HT1080 (cell line): ENCODE measurements at regions not wholly inside any gene's neighbourhood (a gene's known extent, or its start where the extent isn't known, plus 50 kb on each side); places are given as distances from the start of the nearest gene placed in this dataset.
"Not testable (repeated sequence)": the region's sequence is repeated elsewhere in the genome, so short reads cannot be mapped to it uniquely, and the experiment has no call there.

Experiments
- DNase-seq: peaks from one replicate; pipeline ENCODE4 v3.0.0-alpha.2; 2015; ENCODE audit warnings: low read depth

DNA sequence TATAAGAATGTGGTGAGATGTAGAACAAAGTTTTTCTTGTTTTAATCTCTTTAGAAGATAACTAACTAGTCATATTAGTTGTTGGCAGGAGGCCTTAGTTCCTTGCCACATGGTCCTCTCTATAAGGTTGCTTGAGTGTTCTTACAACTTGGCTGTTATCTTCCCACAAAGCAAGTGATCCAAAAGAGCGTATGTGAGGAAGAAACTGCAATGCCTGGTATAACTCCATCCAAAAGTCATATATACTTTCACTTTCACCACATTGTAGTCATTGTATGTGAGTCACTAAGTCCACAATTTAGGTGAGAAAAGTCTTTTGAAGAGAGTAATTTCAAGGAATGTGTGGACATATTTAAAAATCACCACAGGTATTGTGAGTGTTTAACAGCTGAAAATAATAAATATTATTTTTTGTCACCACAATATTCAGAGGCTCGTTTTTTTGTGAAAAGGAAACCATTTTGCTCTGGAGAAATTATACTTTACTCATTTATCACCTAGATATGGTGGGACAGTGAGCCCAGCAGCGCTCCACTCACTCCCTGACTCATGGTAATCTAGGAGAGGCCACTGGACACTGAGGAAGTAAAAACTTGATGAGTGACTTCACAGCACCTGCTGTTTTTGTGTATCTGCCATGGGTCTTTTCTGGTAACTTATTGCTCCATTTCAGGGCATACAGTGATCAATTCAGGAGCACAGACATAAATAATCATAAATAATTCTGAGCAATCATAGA lies 369.4 kb upstream of the NDST3 start:
- peak; percentile 43 for DNase-seq

DNA sequence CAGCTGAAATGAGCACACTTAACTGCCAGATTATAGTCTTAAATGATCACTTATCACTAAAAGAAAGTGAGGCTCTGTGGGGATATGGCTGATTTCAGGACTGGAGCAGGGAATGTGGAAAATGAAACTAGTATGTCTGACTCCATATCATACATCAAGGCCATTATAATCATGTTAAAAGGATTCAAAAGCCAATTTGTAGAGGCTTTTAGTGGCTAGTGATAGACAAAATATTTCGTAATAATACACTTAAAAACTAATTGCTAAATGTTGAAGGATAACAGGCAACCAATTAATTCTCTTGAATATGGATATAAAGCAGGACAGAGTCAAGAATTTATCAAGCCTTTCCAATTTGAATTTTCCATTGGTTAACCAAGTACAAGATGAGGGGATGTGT lies 358.1 kb upstream of the NDST3 start:
- no peak for DNase-seq

DNA sequence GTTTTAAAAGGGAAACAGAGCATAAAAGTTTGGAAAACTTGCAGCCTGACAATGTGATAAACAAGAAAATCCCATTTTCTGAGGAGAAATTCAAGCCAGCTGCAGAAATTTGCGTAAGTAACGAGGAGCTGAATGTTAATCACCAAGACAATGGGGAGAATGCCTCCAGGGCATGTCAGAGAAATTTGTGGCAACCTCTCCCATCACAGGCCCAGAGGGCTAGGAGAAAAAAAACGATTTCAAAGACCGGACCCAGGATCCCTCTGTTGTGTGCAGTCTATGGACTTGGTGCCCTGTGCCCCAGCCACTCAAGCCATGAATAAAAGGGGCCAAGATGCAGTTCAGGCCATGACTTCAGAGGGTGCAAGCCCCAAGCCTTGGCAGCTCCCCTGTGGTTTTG lies 355.4 kb upstream of the NDST3 start:
- DNase-seq: no peak

DNA sequence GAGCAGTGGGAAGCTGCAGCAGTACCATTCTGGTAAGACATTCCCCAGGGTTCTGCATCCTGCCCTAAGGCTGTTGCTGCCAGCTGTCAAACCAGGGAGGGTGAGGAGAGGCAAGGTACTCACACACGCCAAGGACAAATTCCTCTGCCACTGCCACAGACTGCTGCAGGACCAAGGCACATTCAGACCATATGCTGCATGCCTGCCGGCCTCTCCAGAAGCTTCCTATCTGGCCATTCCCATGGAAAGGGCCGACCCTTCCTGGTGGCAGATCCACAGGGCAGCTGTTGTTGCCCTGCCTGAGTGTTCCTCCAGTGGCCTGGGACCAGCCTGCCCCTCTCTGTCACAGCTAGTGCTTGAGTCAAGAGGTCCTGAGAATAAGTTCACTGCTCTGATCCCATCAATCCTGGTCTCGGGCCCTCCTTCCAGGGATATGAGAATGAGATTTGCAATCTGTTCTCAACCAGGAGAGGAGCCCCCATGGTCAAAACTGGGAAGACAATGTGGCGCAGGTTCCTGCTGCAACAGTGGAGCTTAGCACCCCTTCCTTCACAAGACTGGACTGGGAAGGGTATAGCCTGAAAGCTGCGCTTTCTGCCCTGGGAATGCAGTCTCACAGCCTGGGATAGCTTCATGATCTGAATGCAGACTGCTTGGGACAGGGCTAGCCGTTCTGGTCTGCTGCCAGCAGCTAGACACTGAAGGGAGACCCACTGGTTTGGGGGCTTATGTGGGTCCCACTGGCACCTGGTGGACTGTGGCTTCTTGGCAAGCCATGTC lies 342.5 kb upstream of the NDST3 start:
- no peak for DNase-seq

DNA sequence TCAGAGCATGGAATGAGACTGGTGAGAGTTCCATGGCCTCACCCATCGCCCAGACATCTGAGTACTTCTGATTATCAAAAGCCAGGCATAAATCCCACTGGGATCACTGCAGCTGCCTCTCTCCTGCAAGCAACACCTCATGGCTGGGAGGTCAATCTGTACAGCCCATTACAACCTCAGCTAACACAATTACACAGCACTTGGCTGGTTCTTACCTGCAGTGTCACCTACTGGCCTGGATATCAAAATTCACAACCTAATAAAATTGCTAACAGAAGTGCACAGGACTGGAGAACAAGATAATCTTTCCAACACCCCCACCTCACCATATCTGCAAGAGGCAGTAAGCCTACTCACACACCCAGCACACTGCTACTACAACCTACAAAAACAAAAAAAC lies 341.7 kb upstream of the NDST3 start:
- no peak for DNase-seq

DNA sequence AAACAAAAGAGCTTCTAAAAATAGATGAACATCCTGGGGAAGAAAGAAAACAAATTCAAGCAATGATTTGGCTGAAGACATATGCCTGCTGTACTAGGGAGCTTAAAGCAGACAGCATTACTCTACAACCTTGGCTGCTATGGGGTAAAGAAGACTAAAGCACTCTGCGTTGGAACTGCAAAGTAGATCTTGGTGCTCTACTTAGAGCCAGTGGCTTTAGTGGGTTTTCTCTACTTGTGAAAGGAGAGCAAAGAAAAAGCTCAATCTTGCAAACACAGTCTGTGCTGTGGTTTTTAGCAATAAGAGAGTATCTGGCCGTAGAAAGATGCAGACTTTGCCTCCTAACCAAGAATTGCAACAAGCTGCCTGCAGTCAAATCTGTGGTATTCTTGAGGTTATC lies 334.7 kb upstream of the NDST3 start:
- no peak for DNase-seq

DNA sequence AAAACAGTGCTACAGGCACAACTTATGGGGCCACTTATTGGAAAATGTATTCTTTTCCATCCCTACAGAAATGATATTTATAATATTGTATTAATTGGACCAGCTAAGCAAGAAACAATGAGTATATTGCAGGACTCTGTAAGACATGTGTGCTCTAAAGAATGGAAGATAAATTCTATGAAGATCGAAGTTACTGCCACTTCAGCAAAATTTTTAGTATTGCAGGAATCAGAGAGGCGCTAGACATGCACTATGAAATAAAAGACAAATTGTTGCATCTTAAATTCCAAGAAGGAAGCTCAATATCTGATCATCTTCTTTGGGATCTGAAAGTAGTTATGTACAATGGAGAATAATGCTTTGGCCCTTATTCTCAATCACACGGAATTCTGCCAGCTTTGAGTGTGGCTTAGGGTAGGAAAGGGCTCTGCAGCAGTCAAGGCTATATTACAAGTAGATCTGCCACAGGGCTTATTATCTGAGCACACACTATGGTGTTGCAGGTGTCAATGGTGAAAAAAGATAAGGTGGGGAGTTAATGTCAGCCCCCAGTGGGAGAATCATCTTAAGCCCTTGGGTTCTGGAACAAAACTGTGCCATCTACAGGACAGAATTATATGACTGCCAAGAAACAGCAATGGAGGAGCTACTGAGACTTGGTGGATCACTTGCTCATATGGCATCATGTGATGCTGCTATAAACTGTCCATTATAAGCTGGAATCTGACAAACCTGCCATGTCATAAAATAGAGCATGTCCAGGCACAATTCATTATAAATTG lies 334.0 kb upstream of the NDST3 start:
- no peak for DNase-seq

DNA sequence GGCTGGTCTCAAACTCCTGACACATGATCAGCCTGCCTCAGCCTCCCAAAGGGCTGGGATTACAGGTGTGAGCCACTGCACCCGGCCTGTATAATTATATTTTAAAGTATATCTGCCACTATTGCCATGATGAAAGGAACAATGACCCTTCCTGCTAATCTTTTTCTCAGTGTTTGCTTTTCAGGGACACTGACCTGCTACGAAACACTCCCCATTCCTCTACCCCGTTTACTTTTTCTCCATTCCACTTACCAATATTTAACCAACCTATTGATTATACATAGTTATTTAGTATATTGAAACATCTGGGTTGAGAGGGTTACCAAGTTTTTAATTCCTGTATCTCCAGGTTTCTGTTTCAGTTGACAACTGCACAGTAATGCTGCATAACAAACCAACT lies 331.9 kb upstream of the NDST3 start:
- no peak for DNase-seq

DNA sequence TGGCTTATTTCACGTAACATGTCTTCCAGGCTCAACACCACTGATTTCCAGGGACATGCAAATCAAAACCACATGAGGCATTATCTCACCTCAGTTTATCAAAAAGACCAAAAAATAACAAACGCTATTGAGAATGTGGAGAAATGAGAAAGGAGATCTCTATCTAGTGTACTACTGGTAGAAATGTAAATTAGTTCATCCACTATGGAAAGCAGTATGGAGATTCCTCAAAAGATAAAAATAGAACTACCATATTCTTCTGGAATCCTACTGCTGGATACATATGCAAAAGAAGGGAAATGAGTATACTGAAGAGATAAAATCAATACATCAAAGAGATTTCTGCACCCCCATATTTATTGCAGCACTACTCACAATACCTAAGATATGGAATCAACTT lies 329.6 kb upstream of the NDST3 start:
- DNase-seq: no peak

DNA sequence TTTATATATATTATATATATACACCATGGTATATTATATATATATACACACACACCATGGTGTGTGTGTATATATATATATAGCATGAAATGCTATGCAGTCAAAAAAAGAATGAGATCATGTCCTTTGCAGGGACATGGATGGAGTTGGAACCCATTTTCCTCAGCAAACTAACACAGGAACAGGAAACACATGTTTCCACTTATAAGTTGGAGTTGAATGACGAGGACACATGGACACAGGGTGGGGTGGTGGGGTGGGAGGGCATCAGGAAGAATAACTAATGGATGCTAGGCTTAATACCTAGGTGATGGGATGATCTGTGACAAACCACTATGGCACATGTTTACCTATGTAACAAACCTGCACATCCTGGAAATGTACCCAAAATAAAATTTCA lies 293.6 kb upstream of the NDST3 start:
- DNase-seq: no peak

DNA sequence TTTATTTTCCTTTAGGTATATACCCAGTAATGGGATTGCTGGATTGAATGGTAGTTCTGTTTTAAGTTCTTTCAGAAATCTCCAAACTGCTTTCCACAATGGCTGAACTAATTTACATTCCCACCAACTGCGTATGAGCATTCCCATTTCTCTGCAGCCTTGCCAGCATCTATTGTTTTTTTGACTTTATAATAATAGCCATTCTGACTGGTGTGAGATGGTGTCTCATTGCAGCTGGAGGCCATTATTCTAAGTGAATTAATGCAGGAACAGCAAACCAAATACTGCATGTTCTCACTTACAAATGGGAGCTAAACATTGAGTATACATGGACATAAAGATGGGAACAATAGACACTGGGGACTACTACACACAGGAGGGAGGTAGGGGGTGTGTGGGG lies 288.9 kb upstream of the NDST3 start:
- DNase-seq: not testable (repeated sequence)

DNA sequence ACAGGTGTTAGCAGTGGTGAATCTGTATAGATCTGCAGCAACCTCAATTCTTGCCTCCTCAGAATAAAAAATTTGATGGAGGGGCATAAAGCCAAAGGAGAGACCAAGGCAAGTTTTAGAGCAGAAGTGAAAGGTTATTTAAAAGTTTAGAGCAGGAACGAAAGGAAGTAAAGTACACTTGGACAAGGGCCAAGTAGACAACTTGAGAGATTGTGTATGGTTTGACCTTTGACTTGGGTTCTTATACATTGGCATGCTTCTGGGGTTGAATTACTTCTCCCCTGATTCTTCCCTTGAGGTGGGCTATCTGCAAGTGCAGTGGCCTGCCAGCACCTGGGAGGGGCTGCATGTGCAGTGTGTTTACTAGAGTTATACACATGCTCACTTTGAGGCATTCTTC lies 278.8 kb upstream of the NDST3 start:
- DNase-seq: no peak

DNA sequence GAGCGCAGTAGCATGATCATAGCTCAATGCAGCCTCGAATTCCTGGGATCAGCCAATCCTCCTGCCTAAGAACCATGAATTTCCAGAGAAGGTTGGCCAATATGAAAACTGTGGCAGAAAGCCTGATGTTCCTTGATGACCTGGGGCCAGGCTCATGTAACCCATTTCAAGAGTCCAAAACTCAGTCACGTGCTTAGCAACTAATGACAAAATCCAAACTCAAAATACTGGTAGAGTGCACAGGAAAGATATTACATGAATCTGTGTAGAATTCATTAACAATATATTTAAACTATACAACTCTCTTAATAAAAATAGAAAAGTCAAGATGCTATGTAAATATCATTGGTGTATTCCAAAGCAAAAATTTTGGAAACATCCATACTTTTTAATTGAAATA lies 265.7 kb upstream of the NDST3 start:
- DNase-seq: no peak

DNA sequence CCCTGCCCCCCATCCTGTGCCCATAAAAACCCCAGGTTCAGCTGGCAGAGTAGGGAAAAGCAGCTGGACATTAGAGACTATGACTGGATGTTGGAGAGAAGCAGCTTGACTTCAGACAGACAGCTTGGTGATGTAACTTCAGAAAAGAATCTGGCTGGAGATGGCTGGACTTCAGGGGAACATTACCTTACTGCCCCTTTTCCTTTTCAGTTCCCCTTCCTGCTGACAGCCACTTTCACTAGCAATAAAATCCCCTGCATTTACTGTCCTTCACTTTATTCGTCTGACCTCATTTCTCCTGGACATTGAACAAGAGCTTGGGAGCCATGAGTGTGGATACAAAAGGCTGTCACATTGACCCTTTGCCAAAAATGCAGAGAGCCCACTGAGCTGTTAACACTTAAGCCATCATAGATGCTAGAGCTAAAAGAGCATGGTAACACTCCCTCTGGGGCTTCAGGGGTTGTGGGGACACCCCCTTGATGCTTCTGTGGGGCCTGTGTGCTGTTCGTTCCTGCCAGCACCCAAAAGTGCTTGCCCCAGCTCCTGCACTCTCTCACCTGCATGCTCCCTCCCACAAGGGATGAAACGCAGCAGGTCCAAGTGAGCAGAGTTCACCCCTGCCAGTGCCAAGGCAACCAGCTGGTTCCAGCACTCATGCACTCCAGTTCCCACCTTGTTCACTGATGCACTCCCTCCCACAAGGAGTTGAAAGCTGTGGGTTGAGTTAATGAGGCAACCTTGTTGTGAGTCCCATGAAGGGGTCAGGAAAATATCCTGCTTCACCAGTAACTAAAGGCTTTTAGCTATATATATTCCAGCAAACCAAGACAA lies 263.8 kb upstream of the NDST3 start:
- no peak for DNase-seq

DNA sequence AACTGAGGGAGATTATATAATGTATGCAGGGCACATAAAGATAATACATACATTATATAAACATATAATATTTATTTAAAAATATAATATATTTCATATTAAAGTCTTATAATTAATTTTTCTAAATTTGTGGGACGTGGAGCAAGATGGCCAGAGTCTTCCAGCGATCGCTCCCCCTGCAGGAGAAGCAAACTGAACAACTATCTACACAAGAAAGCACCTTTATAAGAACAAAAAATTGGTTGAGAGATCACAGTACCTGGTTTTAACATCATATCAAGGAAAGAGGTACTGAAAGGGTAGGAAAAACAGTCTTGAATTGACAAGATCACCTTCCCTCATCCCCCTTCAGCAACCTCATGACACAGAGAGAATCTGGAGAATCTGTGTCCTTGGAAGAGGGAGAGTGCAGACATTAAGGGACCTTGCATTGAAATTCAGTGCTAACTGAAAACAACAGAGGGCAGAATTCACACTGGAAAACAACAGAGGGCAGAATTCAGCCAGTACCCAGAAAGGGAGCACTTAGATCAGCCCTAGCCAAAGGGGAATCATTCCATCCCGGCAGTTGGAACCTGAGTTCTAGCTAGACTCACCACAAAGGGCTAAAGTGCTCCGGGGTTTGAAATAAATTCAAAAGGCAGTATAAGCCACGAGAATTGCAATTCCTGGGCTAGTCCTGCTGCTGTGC lies 262.5 kb upstream of the NDST3 start:
- no peak for DNase-seq

DNA sequence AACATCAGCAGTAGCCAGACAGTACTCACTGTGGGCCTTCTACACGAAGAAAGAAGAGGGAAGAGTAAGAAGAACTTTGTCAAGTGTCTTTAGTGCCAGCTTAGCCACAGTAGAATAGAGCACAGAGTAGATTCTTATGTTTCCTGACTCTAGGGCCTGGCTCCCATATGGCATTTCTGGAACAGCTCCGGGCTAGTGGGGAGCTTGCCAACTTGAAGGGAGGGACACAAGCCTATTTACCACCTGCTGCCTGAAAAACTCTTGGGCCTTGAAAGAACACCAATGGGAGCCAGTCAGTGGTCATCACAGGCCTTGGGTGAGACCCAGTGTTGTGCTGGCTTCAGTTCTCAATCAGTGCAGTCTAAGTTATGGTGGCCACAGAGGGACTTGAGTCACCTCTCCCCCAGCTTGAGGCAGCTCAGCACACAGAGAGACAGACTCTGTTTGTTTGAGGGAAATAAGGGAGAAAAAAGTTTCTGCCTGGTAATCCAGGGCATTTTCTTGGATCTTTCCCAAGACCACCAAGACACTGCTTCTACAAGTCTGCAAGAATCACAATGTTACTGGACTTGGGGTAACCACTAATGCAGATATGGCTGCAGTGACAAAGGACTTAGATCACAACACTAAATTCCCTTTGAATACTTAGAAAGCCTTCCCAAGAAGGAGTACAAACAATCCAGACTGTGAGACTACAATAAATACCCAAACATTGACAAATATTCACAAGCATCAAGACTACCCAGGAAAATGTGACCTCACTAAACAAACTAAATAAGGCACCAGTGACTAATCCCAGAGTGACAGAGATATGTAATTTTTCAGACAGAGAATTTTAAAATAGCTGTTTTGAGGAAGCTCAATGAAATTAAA lies 261.0 kb upstream of the NDST3 start:
- no peak for DNase-seq

DNA sequence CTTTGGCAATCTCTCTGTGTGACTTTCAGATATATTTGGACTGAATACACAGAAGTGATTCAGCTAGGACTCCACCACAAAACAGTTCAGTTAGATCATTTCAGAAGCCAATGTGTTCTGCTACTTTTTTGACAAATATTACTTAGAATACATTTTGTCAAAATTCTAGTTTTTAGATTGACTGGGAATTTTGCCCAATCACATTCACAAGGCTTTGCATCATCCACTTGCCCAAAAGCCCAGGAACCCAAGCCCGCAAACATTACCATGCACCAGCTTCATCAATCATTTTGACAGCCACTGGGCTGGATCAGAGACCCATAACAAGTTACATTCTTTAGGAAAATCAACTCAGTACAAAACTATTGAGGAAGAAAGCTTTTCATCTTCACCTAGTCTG lies 256.6 kb upstream of the NDST3 start:
- DNase-seq: no peak

DNA sequence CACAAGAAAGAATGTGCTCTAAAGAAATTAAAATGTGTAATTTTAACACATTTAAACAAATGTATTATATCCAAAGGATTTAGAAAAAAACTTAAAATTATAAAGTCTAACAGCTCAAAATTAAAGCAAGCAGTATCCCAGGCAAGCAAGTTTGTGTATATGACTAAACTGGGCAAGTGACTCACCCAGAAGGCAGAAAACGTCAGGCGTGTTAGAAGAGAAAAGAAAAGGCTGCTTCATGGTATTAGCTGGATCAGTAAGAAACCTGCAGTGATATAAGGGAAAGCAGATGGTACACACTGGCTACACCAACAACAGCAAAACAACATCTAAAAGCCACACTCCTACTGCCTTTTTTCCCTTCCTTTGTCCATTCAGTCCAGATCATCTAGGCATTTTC lies 250.6 kb upstream of the NDST3 start:
- DNase-seq: peak; percentile 79

DNA sequence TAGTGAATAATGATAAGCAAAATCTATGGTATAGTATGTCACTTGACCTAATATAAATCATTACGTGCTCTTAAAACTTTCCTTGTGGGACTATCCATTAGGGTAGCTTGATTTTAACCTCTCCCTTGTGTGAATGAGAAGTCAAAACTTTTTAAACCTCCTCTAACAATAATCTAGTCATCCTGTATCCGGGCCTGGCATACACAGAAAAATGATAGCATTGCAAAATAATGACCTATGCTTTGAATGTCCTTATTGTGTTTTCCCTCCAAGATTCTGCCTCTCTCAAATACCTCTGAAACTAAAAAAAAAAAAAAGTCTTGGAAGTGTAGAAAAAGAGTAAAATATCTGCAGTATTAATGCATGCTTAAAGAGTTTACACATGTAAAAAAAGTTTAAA lies 250.0 kb upstream of the NDST3 start:
- DNase-seq: peak; percentile 29

DNA sequence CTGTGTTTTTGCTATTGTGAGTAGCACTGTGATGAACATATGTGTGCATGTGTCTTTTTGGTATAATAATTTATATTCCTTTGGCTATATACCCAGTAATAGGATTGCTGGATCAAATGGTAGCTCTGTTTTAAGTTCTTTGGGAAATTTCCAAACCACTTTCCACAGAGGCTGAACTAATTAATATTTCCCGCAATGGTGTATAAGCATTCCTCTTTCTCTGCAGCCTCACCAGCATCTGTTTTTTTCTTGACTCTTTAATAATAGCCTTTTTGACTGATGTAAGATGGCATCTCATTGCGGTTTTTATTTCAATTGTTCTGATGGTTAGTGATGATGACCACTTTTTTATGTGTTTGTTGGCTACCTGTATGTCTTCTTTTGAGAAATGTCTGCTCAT lies 247.7 kb upstream of the NDST3 start:
- DNase-seq: no peak
